HG02610 (cell line): ENCODE measurements at regions not wholly inside any gene's neighbourhood (a gene's known extent, or its start where the extent isn't known, plus 50 kb on each side); places are given as distances from the start of the nearest gene placed in this dataset.

Experiments
- ATAC-seq: cut with Tn5 transposase; IDR thresholded peaks from one replicate; pipeline ENCODE4 v1.9.1; 2021; ENCODE audit warnings: mild to moderate bottlenecking, moderate library complexity; ENCODE audit not compliant: unreplicated experiment

GRCh38 chr20:57047281-57048026 lies 219.0 kb downstream of the BMP7 start:
- no peak for ATAC-seq

- ATAC-seq, result no peak
Measured at GRCh38 chr20:57048027-57048869, 218.2 kb downstream of the BMP7 start.

GRCh38 chr20:57049296-57049695 lies 217.1 kb downstream of the BMP7 start:
- no peak for ATAC-seq

GRCh38 chr20:57051096-57051495 lies 215.3 kb downstream of the BMP7 start:
- no peak for ATAC-seq

- no peak for ATAC-seq
Measured at GRCh38 chr20:57053067-57053466, 213.4 kb downstream of the BMP7 start.

- no peak for ATAC-seq
Measured at GRCh38 chr20:57053793-57054552, 212.5 kb downstream of the BMP7 start.

GRCh38 chr20:57055345-57055744 lies 211.1 kb downstream of the BMP7 start:
- ATAC-seq, result no peak

- ATAC-seq, result no peak
Measured at GRCh38 chr20:57056651-57057050, 209.8 kb downstream of the BMP7 start.

GRCh38 chr20:57059055-57059596 lies 207.3 kb downstream of the BMP7 start:
- ATAC-seq, result no peak

- ATAC-seq, result no peak
Measured at GRCh38 chr20:57060407-57061050, 205.9 kb downstream of the BMP7 start.

- no peak for ATAC-seq
Measured at GRCh38 chr20:57061051-57061900, 205.2 kb downstream of the BMP7 start.

GRCh38 chr20:57062241-57062640 lies 204.2 kb downstream of the BMP7 start:
- ATAC-seq, result no peak

- ATAC-seq, result no peak
Measured at GRCh38 chr20:57062696-57063270, 203.7 kb downstream of the BMP7 start.

- no peak for ATAC-seq
Measured at GRCh38 chr20:57064836-57065235, 201.6 kb downstream of the BMP7 start.

GRCh38 chr20:57065646-57066045 lies 200.8 kb downstream of the BMP7 start:
- ATAC-seq, result no peak

- no peak for ATAC-seq
Measured at GRCh38 chr20:57066126-57066900, 200.1 kb downstream of the BMP7 start.

GRCh38 chr20:57069442-57069841 lies 197.0 kb downstream of the BMP7 start:
- ATAC-seq, result no peak

- no peak for ATAC-seq
Measured at GRCh38 chr20:57070296-57070695, 196.1 kb downstream of the BMP7 start.

GRCh38 chr20:57071283-57071731 lies 195.1 kb downstream of the BMP7 start:
- ATAC-seq, result no peak
